Panc1 (cell line): ENCODE measurements at regions not wholly inside any gene's neighbourhood (a gene's known extent, or its start where the extent isn't known, plus 50 kb on each side); places are given as distances from the start of the nearest gene placed in this dataset.

ENCODE experiments used
- CTCF ChIP-seq: fragments of 450-650 bp; IDR thresholded peaks from 2 replicates; pipeline ENCODE4 v1.5.1; 2017; ENCODE audit warnings: mild to moderate bottlenecking
- POLR2AphosphoS5 ChIP-seq: IDR thresholded peaks from 2 replicates; pipeline ENCODE4 v1.6.1; 2012; ENCODE audit warnings: mild to moderate bottlenecking, low read depth, low read length, moderate library complexity
- REST ChIP-seq, 2 experiments: IDR thresholded peaks; 2 replicates each; pipeline ENCODE4 v1.6.1; 2011 to 2012; ENCODE audit warnings: low read depth in 2 of 2, control low read depth in 1 of 2, low read length in 1 of 2, mild to moderate bottlenecking in 1 of 2, moderate library complexity in 1 of 2; ENCODE audit not compliant: insufficient read depth in 1 of 2
- SIN3A ChIP-seq: IDR thresholded peaks from 2 replicates; pipeline ENCODE4 v1.6.1; 2012; ENCODE audit warnings: low read depth, mild to moderate bottlenecking, low read length, moderate library complexity, borderline replicate concordance; ENCODE audit not compliant: insufficient read depth
- TCF7L2 ChIP-seq: IDR thresholded peaks from 2 replicates; pipeline ENCODE4 v1.6.1; 2011; ENCODE audit warnings: mild to moderate bottlenecking, low read depth, low read length, inconsistent platforms

GRCh38 chr4:10354225-10354624 lies 103.0 kb downstream of the ZNF518B start:
- TF ChIP-seq TCF7L2 (no peak), CTCF (no peak), POLR2AphosphoS5 (no peak), SIN3A (no peak), REST (IDR thresholded peaks at IDR 0.05; ENCODE audit: insufficient read depth in 1 of 2, low read depth in 2 of 2, low read length in 1 of 2) (no peak)
